Hepatocyte (in vitro differentiated cells): ENCODE measurements at regions not wholly inside any gene's neighbourhood (a gene's known extent, or its start where the extent isn't known, plus 50 kb on each side); places are given as distances from the start of the nearest gene placed in this dataset.

ENCODE experiments used
- EZH2 ChIP-seq: fragments of 200-600 bp; sonication (generic); IDR thresholded peaks from 2 replicates; pipeline ENCODE4 v1.6.1; 2016; ENCODE audit warnings: antibody characterized with exemption, mild to moderate bottlenecking, borderline replicate concordance
- EZH2phosphoT487 ChIP-seq: fragments of 200-600 bp; sonication (generic); IDR thresholded peaks from one replicate; pipeline ENCODE4 v1.6.1; 2018; ENCODE audit warnings: antibody characterized with exemption, mild to moderate bottlenecking, low read depth, moderate library complexity; ENCODE audit not compliant: unreplicated experiment, severe bottlenecking
- TF ChIP-seq, protein P1 (sequence below): fragments of 200-600 bp; sonication (generic); IDR thresholded peaks from 2 replicates; pipeline ENCODE4 v1.5.1; 2016; ENCODE audit warnings: antibody characterized with exemption, mild to moderate bottlenecking; ENCODE audit not compliant: poor library complexity

DNA sequence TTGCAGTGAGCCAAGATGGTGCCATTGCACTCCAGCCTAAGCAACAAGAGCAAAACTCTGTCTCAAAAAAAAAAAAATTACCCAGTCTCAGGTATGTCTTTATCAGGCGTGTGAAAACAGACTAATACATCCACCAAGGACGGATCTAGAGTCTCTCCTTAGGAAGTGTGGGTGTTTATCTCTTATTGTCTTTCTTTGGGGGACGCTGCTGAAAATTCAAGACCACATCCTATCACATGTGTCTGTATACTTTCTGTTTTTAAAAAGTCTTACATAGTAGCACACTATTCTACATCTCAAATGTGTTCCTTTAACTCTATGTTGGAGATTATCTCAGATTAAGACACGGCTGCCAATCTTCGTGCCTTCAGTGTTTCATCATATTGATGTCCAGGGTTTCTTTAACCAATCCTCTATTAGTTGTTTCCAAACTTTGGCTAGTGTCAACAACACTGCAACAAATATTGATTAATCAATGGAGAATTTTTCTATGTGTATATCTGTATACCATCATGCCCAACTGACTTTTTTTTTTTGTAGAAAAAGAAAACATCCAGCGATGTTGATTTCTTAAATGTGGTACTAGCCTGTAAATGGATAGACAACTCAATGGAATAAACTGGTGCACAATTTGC, 92.3 kb upstream of the KDM7A start:
- TF ChIP-seq, protein P1, sequence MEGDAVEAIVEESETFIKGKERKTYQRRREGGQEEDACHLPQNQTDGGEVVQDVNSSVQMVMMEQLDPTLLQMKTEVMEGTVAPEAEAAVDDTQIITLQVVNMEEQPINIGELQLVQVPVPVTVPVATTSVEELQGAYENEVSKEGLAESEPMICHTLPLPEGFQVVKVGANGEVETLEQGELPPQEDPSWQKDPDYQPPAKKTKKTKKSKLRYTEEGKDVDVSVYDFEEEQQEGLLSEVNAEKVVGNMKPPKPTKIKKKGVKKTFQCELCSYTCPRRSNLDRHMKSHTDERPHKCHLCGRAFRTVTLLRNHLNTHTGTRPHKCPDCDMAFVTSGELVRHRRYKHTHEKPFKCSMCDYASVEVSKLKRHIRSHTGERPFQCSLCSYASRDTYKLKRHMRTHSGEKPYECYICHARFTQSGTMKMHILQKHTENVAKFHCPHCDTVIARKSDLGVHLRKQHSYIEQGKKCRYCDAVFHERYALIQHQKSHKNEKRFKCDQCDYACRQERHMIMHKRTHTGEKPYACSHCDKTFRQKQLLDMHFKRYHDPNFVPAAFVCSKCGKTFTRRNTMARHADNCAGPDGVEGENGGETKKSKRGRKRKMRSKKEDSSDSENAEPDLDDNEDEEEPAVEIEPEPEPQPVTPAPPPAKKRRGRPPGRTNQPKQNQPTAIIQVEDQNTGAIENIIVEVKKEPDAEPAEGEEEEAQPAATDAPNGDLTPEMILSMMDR: no peak
- TF ChIP-seq EZH2 (no peak), EZH2phosphoT487 (no peak)
